ENCODE measurements at regions not wholly inside any gene's neighbourhood (a gene's known extent, or its start where the extent isn't known, plus 50 kb on each side); places are given as distances from the start of the nearest gene placed in this dataset.
"Not testable (repeated sequence)": the region's sequence is repeated elsewhere in the genome, so short reads cannot be mapped to it uniquely, and the experiment has no call there.

GRCh38 chr6:167709196-167709595 lies 117.5 kb upstream of the AFDN start (continued):
- TF ChIP-seq PRDM6 (tag by site-specific recombination; IDR thresholded peaks at IDR 0.05) (no peak), RBAK (tag by site-specific recombination; IDR thresholded peaks at IDR 0.05) (no peak)

DNA sequence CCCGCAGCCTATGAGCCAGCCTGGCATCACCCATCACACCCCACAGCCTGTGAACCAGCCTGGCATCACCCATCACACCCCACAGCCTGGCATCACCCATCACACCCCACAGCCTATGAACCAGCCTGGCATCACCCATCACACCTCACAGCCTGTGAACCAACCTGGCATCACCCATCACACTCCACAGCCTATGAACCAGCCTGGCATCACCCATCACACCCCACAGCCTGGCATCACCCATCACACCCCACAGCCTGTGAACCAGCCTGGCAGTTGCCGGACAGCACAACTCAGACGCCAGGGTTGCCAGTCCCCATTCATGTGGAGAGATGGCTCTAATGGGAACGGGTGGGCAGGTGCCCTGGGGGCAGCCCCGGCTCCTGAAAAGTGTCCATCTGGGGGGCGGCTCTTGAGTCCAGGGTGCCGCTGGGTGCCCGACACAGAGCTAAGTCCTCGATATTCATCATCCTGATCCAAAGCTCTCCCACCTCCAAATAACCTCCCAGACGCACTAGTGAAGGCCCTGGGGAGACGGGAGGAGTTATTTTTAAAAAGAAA lies 116.9 kb upstream of the AFDN start:
- POLR2A ChIA-PET; CTCF ChIA-PET; H3K4me1 ChIP-seq (ENCODE audit: control insufficient read depth, insufficient read depth, low read length); H3K27ac ChIP-seq (ENCODE audit: extremely low read depth, low read depth, low read length); H3K4me3 ChIP-seq (ENCODE audit: low read depth, low read length); H3K36me3 ChIP-seq (ENCODE audit: control insufficient read depth in 2 of 2, insufficient read depth in 1 of 2, low read length in 2 of 2); H3K9me3 ChIP-seq (ENCODE audit: control insufficient read depth, insufficient read depth, low read depth, low read length): not testable (repeated sequence)

DNA sequence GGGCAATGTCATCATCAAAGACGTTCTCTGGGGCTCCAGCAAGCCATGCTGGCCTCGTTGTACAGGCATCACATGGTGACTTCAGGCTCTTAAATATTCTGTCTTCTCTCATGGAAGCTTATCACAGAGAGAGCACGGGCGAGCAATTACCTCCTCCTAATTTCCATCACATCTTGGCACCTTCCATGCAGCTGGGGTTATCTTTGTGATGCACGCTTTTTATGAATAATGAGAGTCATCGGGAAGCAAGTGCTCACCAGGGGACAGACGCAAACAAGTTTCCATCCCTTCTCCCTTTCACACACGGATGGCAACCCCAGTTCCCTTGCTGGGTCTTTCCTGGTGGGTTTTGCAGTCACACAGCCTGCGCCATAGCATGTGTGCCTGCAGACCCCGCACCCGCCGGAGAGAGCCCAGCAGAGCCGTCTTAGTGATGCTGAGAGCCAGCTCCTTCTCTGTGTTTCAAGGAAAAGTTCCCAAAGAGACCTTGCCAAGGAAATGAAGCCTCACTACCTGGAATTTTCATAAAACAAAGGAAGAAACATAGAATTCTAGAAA lies 116.3 kb upstream of the AFDN start:
- CTCF ChIA-PET: no interaction called here
- H3K4me3 ChIP-seq (ENCODE audit: low read depth, low read length): no peak overlapping the region
- H3K4me1 ChIP-seq (ENCODE audit: control insufficient read depth, insufficient read depth, low read length): no peaks in the 10 kb centered on the region
- POLR2A ChIA-PET: no interaction called here
- no peaks in the 10 kb centered on the region for H3K36me3 ChIP-seq (ENCODE audit: control insufficient read depth in 2 of 2, insufficient read depth in 1 of 2, low read length in 2 of 2)
- H3K9me3 ChIP-seq (ENCODE audit: control insufficient read depth, insufficient read depth, low read depth, low read length): no peaks in the 10 kb centered on the region
- no peak overlapping the region for H3K27ac ChIP-seq (ENCODE audit: extremely low read depth, low read depth, low read length)
- TF ChIP-seq ZNF311 (tag by site-specific recombination; IDR thresholded peaks at IDR 0.05; ENCODE audit: borderline replicate concordance) (no peak), BCL11B (tag by site-specific recombination; IDR thresholded peaks at IDR 0.05; ENCODE audit: low read depth) (no peak), ZNF621 (tag by site-specific recombination; IDR thresholded peaks at IDR 0.05) (no peak), GLI4 (tag by site-specific recombination; IDR thresholded peaks at IDR 0.05) (no peak), ZNF501 (tag by site-specific recombination; IDR thresholded peaks at IDR 0.05) (no peak), ZNF202 (tag by site-specific recombination; IDR thresholded peaks at IDR 0.05; ENCODE audit: borderline replicate concordance) (no peak), SP7 (tag by site-specific recombination; IDR thresholded peaks at IDR 0.05) (no peak), GLI2 (tag by site-specific recombination; IDR thresholded peaks at IDR 0.05; ENCODE audit: borderline replicate concordance, low read depth) (no peak), OVOL3 (tag by site-specific recombination; IDR thresholded peaks at IDR 0.05) (no peak), ZNF549 (tag by site-specific recombination; IDR thresholded peaks at IDR 0.05) (no peak), ZNF138 (tag by site-specific recombination; IDR thresholded peaks at IDR 0.05; ENCODE audit: borderline replicate concordance) (no peak)

GRCh38 chr6:167711211-167711610 lies 115.5 kb upstream of the AFDN start:
- no peaks in the 10 kb centered on the region for H3K4me1 ChIP-seq (ENCODE audit: control insufficient read depth, insufficient read depth, low read length)

More at GRCh38 chr6:167711211-167711610, 115.5 kb upstream of the AFDN start:
- H3K27ac ChIP-seq (ENCODE audit: extremely low read depth, low read depth, low read length): no peak overlapping the region
- TF ChIP-seq ZNF560 (tag by site-specific recombination; IDR thresholded peaks at IDR 0.05; ENCODE audit: borderline replicate concordance) (no peak), ZNF777 (tag by site-specific recombination; IDR thresholded peaks at IDR 0.05; ENCODE audit: borderline replicate concordance) (no peak), ZBTB10 (tag by site-specific recombination; IDR thresholded peaks at IDR 0.05) (no peak)
- H3K36me3 ChIP-seq (ENCODE audit: control insufficient read depth in 2 of 2, insufficient read depth in 1 of 2, low read length in 2 of 2): no peaks in the 10 kb centered on the region
- H3K9me3 ChIP-seq (ENCODE audit: control insufficient read depth, insufficient read depth, low read depth, low read length): no peaks in the 10 kb centered on the region
- no peak overlapping the region for H3K4me3 ChIP-seq (ENCODE audit: low read depth, low read length)
- ChIA-PET CTCF (interaction anchor here (1.1 kb wide), 1 partner anchor 31 kb away, joined by 3 read pairs; no protein-coding TSS in a partner anchor), POLR2A (no interaction called here)
